ENCODE measurements at regions not wholly inside any gene's neighbourhood (a gene's known extent, or its start where the extent isn't known, plus 50 kb on each side); places are given as distances from the start of the nearest gene placed in this dataset.

DNA sequence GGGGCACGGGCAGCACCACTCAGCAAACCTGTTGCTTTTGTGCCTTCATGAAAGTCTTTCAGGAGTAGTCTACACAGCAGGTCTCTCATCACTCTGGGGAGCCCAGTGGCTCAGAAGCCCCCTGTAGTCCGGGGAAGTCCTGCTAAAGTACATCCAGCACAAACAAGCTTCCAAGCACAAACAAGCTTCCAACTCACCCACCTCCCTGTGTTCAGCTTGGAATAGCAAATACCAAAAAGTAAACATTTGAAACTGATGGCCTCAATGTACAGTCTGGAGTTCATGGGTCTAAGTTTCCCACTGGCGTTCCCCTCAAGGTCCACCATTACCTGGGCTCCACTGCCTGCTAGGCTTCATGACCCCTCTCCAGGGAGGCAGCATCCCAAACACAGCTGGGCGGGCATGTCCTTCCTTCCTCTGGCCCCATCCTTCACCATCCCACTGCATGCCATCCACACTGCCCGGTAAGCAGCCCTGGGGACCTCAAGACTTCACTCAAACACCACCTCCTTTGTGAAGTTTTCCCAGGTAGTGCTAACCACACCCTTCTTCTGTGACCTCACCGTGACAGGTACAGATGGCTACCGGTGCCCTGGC is 62.8 kb upstream of the SIAH1 start:
- Histone ChIP-seq H3K4me3 (ENCODE audit: insufficient read length, low read depth) (no peak overlapping the region), H3K4me1 (ENCODE audit: insufficient read depth, insufficient read length) (peaks cover 2% of the 10 kb centered on the region), H3K9ac (ENCODE audit: insufficient read length, low read depth) (no peak overlapping the region), H3K9me3 (ENCODE audit: insufficient read depth, low read length) (no peaks in the 10 kb centered on the region), H3K36me3 (ENCODE audit: insufficient read depth, insufficient read length, low read length) (no peaks in the 10 kb centered on the region), H3K27me3 (ENCODE audit: insufficient read depth, insufficient read length) (no peaks in the 10 kb centered on the region)
- no peak for DNase-seq (ENCODE audit: low read depth, low spot score)
- TF ChIP-seq YY1 (IDR thresholded peaks at IDR 0.05; ENCODE audit: insufficient read depth, insufficient read length) = no peak
- no peak for TF ChIP-seq SUZ12 (IDR thresholded peaks at IDR 0.05; ENCODE audit: extremely low read depth, insufficient read depth, insufficient read length)
- TF ChIP-seq ZNF274 (IDR thresholded peaks at IDR 0.05; ENCODE audit: low read depth, low read length) = no peak

DNA sequence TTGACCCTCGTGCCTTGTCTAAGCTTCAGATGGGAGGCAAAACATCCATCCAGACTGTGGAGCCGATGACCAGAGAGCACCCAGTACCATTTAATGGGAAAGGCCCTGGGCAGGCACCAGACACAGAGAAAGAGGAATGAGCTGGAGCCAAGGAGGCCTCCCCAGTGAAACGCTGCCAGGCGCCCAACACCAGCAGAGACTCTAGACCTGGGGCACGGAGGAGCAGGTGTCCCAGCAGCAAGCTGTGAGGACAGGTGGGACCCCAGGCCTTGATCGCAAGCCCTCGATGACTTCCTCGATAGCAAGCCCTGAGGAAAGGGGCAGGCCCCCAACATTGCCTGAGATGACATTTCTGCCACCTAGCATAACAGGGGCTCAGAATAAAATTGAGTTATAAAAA is 62.2 kb upstream of the SIAH1 start:
- Histone ChIP-seq H3K36me3 (ENCODE audit: insufficient read depth, insufficient read length, low read length) (no peaks in the 10 kb centered on the region), H3K4me1 (ENCODE audit: insufficient read depth, insufficient read length) (peaks cover 2% of the 10 kb centered on the region), H3K9me3 (ENCODE audit: insufficient read depth, low read length) (no peaks in the 10 kb centered on the region), H3K4me3 (ENCODE audit: insufficient read length, low read depth) (no peak overlapping the region), H3K9ac (ENCODE audit: insufficient read length, low read depth) (no peak overlapping the region), H3K27me3 (ENCODE audit: insufficient read depth, insufficient read length) (no peaks in the 10 kb centered on the region)
- no peak for DNase-seq (ENCODE audit: low read depth, low spot score)
- TF ChIP-seq ZNF274 (IDR thresholded peaks at IDR 0.05; ENCODE audit: low read depth, low read length) = no peak
- TF ChIP-seq YY1 (IDR thresholded peaks at IDR 0.05; ENCODE audit: insufficient read depth, insufficient read length) = no peak
- no peak for TF ChIP-seq SUZ12 (IDR thresholded peaks at IDR 0.05; ENCODE audit: extremely low read depth, insufficient read depth, insufficient read length)

DNA sequence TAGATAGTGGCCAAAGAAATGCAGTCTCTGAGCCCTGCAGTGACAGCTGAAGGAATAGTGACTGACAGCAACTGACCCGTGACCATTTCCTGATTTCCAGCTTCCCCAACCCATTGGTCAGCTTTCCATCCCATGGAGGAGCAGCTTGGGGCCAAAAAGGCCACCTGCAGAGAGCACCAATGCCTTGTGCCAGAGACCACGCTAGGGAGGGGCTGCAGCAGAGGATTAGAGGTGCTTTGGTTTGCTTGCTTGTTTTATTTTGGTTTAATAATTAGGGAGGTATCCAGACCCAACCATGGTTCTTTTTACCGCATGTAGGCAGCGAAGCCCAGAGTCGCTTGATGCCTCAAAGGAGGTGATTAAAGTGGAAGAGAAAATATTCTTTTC is 61.3 kb upstream of the SIAH1 start:
- Histone ChIP-seq H3K36me3 (ENCODE audit: insufficient read depth, insufficient read length, low read length) (no peaks in the 10 kb centered on the region), H3K4me3 (ENCODE audit: insufficient read length, low read depth) (no peak overlapping the region), H3K27me3 (ENCODE audit: insufficient read depth, insufficient read length) (no peaks in the 10 kb centered on the region), H3K4me1 (ENCODE audit: insufficient read depth, insufficient read length) (peaks cover 1% of the 10 kb centered on the region), H3K9me3 (ENCODE audit: insufficient read depth, low read length) (no peaks in the 10 kb centered on the region), H3K9ac (ENCODE audit: insufficient read length, low read depth) (no peak overlapping the region)
- no peak for DNase-seq (ENCODE audit: low read depth, low spot score)
- TF ChIP-seq SUZ12 (IDR thresholded peaks at IDR 0.05; ENCODE audit: extremely low read depth, insufficient read depth, insufficient read length) (no peak), YY1 (IDR thresholded peaks at IDR 0.05; ENCODE audit: insufficient read depth, insufficient read length) (no peak), ZNF274 (IDR thresholded peaks at IDR 0.05; ENCODE audit: low read depth, low read length) (no peak)

DNA sequence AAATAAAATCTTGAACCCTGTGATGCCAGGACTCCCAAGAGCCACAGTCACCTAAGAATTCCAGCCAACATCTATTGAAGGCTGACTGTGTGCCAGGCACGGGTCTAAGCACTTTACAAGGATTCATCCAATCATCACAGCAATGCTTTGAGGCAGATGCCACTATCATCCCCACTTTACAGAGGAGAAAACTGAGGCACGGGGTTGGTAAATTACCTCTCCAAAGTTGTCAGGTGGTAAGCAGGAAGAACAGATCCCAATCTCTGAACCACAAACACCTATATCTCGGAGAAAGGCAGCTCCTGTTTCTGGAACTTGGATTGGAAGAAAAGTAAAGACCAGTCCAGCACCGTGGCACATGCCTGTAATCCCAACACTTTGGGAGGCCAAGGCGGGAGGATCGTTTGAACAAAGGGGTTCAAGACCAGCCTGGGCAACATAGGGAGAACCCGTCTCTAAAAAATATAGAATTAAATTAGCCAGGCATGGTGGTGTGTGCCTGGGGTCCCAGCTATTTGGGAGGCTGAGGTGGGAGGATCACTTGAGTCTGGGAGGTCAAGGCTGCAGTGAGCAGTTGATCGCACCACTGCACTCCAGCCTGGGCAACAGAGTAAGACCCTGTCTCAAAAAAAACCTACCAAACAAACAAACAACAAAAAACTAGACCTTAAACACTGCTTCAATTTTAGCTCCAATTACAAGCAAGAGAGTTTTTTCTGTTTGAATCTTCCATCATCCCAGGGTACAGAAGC is 60.7 kb upstream of the SIAH1 start:
- Histone ChIP-seq H3K4me3 (ENCODE audit: insufficient read length, low read depth) (no peak overlapping the region), H3K9ac (ENCODE audit: insufficient read length, low read depth) (no peak overlapping the region), H3K36me3 (ENCODE audit: insufficient read depth, insufficient read length, low read length) (no peaks in the 10 kb centered on the region), H3K27me3 (ENCODE audit: insufficient read depth, insufficient read length) (no peaks in the 10 kb centered on the region), H3K4me1 (ENCODE audit: insufficient read depth, insufficient read length) (no peaks in the 10 kb centered on the region), H3K9me3 (ENCODE audit: insufficient read depth, low read length) (no peaks in the 10 kb centered on the region)
- DNase-seq (ENCODE audit: low read depth, low spot score) = no peak
- TF ChIP-seq YY1 (IDR thresholded peaks at IDR 0.05; ENCODE audit: insufficient read depth, insufficient read length) (no peak), ZNF274 (IDR thresholded peaks at IDR 0.05; ENCODE audit: low read depth, low read length) (no peak), SUZ12 (IDR thresholded peaks at IDR 0.05; ENCODE audit: extremely low read depth, insufficient read depth, insufficient read length) (no peak)

DNA sequence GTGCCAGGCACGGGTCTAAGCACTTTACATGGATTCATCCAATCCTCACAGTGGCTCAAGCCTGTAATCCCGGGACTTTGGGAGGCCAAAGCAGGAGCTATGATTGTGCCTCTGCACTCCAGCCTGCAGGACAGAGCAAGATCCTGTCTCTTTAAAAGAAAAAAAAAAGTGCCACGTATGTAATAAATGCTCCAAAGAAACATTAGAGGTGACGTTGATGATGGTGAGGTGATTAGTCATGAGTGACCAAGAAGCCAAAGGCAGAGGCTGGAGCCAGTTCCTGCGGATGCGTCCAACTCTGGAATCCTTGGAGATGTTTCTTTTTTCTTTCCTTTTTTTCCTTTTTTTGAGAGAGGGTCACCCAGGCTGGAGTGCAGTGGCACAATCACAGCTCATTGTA is 59.4 kb upstream of the SIAH1 start:
- Histone ChIP-seq H3K4me3 (ENCODE audit: insufficient read length, low read depth) (no peak overlapping the region), H3K9ac (ENCODE audit: insufficient read length, low read depth) (no peak overlapping the region), H3K9me3 (ENCODE audit: insufficient read depth, low read length) (no peaks in the 10 kb centered on the region), H3K36me3 (ENCODE audit: insufficient read depth, insufficient read length, low read length) (no peaks in the 10 kb centered on the region), H3K4me1 (ENCODE audit: insufficient read depth, insufficient read length) (no peaks in the 10 kb centered on the region), H3K27me3 (ENCODE audit: insufficient read depth, insufficient read length) (no peaks in the 10 kb centered on the region)
- no peak for DNase-seq (ENCODE audit: low read depth, low spot score)
- TF ChIP-seq ZNF274 (IDR thresholded peaks at IDR 0.05; ENCODE audit: low read depth, low read length) (no peak), YY1 (IDR thresholded peaks at IDR 0.05; ENCODE audit: insufficient read depth, insufficient read length) (no peak), SUZ12 (IDR thresholded peaks at IDR 0.05; ENCODE audit: extremely low read depth, insufficient read depth, insufficient read length) (no peak)

DNA sequence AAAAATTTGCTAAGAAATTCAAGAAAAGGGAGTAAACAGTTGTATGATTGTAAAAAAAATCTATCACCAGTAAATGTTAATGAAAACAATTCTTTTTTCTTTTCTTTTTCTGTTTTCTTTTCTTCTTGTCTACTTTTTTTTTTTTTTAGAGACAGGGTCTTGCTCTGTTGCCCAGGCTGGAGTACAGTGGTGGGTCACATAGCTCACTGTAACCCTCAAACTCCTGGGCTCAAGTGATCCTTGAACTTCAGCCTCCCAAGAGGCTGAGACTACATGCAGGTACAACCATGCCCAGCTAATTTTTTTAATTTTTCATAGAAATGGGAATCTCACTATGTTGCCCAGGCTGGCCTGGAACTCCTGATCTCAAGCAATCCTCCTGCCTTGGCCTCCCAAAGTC is 57.2 kb upstream of the SIAH1 start:
- no peak for DNase-seq (ENCODE audit: low read depth, low spot score)
- Histone ChIP-seq H3K9ac (ENCODE audit: insufficient read length, low read depth) (no peak overlapping the region), H3K4me1 (ENCODE audit: insufficient read depth, insufficient read length) (no peaks in the 10 kb centered on the region), H3K4me3 (ENCODE audit: insufficient read length, low read depth) (no peak overlapping the region), H3K9me3 (ENCODE audit: insufficient read depth, low read length) (no peaks in the 10 kb centered on the region), H3K36me3 (ENCODE audit: insufficient read depth, insufficient read length, low read length) (no peaks in the 10 kb centered on the region), H3K27me3 (ENCODE audit: insufficient read depth, insufficient read length) (no peaks in the 10 kb centered on the region)
- TF ChIP-seq YY1 (IDR thresholded peaks at IDR 0.05; ENCODE audit: insufficient read depth, insufficient read length) (no peak), ZNF274 (IDR thresholded peaks at IDR 0.05; ENCODE audit: low read depth, low read length) (no peak), SUZ12 (IDR thresholded peaks at IDR 0.05; ENCODE audit: extremely low read depth, insufficient read depth, insufficient read length) (no peak)

DNA sequence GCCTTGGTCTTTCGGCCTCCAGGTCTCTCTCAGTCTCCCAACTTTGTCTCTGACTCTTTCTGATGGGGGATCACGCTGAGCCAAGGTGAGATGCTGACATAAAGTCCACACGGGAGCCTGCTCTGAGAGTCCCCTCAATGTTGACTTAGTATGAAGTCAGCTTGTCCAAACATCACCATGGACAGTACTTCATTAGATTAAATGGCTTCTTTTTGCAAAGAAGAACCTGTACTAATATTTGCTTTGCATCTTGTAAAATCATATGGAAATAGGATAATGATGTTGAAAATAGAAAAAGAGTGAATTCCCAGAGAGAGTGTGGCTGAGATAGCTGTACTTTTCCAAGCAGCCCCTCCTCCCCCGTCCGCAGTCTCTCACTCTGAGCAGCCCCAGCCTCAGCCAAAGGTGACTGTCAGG is 56.7 kb upstream of the SIAH1 start:
- no peak for TF ChIP-seq YY1 (IDR thresholded peaks at IDR 0.05; ENCODE audit: insufficient read depth, insufficient read length)
- no peak for TF ChIP-seq SUZ12 (IDR thresholded peaks at IDR 0.05; ENCODE audit: extremely low read depth, insufficient read depth, insufficient read length)
- TF ChIP-seq ZNF274 (IDR thresholded peaks at IDR 0.05; ENCODE audit: low read depth, low read length) = no peak

More for the DNA sequence above, 56.7 kb upstream of the SIAH1 start:
- H3K9me3 ChIP-seq (ENCODE audit: insufficient read depth, low read length) = no peaks in the 10 kb centered on the region
- DNase-seq (ENCODE audit: low read depth, low spot score) = no peak
- peak overlapping the region; percentile 6 for H3K9ac ChIP-seq (ENCODE audit: insufficient read length, low read depth)
- no peaks in the 10 kb centered on the region for H3K36me3 ChIP-seq (ENCODE audit: insufficient read depth, insufficient read length, low read length)
- no peak overlapping the region for H3K4me3 ChIP-seq (ENCODE audit: insufficient read length, low read depth)
- no peaks in the 10 kb centered on the region for H3K4me1 ChIP-seq (ENCODE audit: insufficient read depth, insufficient read length)
- no peaks in the 10 kb centered on the region for H3K27me3 ChIP-seq (ENCODE audit: insufficient read depth, insufficient read length)
